ENCODE measurements at regions not wholly inside any gene's neighbourhood (a gene's known extent, or its start where the extent isn't known, plus 50 kb on each side); places are given as distances from the start of the nearest gene placed in this dataset.
A peak's percentile ranks its signal among the peaks of the same experiment; 100 is the strongest.
"Not testable (repeated sequence)": the region's sequence is repeated elsewhere in the genome, so short reads cannot be mapped to it uniquely, and the experiment has no call there.

DNA sequence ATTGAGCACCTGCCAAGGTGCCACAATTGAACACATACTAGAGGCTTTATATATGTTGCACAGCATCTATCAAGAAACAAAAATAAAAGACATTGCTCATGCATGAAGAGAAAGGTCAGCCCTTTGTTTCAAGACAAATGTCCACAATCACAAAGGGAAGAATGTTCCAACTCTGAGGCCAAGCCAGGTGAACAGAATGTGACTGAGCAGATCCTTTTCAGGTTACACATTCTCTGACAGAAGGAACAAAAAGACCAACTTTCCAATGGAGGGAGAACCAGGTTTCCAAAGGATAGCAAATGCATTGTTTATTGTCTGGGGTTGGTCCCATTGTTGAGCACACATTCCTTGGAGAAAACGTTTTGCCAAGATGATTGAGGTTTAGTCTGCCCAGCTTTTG lies 50.2 kb upstream of the FAM174B start:
- DNase-seq (ENCODE audit: low read depth), result no peak

DNA sequence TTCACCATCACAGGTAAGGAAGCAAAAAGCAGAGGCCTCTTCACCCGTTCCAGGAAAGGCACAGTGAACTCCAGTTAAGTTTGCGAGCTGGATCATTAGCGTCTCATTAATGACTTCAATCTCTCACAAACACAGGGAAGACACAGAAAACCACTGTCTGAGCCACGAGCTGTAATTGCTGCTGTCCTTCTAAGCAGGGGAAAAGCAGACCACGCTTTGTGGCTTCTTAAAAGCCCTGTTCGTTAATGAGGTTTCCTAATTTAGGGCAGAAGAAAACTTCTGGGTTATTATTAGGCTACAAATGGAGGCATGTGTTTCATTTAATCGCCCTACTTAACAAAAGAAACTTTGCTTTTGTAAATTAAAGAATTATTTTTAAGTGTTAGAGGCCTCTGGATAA lies 50.6 kb upstream of the FAM174B start:
- DNase-seq (ENCODE audit: low read depth), result no peak

DNA sequence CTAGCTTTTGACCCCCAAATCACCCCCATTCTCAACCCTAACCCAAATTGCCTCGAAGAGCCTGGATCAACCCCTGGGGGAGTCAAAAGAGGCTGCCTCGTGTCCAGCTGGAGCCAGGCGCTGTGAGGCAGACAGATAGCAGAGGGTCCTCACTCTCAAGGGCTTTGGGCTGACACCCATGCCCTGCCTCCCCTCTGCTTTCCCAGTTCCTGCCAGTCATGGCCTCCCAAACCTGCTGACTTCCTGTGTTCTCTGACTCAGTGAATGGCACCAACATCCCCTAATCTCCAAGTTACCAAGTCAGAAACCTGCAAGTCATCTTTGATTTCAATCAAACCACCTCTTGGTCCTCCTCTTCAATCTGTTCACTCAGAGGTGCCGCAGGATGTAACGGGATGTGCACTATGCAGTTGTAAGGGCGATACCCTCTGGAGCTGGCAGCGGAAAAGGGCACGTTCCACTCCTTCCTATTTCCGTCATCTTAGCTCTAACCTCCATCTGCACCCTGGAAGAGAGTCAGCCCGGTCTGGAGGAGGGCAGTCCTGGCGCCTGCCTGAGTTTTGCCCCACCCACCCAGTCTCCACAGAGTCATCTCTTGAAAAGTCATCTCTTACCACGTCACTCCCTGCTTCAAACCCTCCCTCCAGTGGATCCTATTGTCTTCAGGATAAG lies 52.4 kb upstream of the FAM174B start:
- no peak for DNase-seq (ENCODE audit: low read depth)

DNA sequence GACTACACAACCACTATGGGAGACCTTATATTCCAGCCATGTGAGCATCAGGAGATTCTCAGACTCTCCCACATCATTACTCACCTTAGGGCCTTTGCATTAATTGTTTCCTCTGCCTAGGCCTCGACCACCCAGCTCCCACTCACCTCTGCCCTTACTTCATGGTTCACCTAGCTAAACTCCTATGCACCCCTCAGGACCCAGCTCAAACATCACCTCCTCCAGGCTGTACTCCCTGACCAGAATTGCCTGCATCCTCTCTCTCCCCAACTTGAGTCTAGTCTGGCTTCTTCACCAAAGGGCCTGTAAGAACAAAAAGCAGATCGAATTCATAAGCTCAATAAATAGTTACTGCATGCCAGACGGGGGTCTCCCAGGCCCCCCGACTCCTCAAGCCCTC lies 53.1 kb upstream of the FAM174B start:
- DNase-seq (ENCODE audit: low read depth), result no peak

DNA sequence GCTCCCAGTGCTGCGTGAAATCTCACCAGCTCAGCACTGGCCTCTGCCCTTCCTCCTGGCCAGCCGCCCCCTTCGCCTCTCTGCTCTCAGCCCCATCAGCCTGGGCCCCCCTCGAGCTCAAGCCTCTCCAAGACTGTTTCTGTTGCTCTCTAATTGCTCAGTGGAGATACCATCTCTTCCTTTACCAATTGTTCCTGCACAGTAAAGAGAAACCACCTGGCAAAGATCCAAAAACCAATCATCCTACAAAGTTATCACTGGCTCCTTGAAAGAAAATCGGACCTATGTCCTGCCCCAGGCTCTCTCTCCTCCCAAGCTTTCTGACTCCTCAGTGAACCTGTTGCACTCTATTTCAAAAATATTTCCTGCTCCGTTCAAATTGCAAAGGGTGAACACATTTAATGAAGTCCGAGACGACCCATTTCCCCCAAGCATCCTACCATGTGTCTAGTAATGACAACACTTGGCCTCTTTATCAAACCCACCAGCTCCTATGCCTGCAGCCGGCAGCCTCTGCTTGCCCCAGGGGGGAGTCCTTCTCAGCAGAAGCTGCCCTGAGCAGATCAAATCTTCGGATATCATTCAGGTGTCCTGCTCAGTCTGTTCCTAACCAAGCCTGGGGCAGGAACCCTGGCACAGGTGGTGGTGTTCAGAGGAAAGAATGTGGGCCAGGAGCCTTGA lies 53.7 kb upstream of the FAM174B start:
- no peak for DNase-seq (ENCODE audit: low read depth)

DNA sequence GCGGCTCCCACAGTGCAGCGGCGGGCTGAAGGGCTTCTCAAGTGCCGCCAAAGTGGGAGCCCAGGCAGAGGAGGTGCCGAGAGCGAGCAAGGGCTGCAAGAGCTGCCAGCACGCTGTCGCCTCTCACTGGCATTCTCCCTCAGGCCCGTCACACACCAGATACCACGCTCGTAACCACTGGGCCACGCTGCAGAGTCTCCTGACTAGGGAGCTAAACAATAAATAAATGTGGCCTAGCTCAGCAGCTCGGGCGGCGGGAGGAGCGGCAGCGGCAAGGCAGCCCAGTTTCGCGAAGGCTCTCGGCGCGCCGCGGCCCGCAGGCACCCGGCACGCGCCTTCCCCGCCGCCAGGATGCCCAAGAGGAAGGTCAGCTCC lies 55.9 kb upstream of the FAM174B start:
- no peak for DNase-seq (ENCODE audit: low read depth)

DNA sequence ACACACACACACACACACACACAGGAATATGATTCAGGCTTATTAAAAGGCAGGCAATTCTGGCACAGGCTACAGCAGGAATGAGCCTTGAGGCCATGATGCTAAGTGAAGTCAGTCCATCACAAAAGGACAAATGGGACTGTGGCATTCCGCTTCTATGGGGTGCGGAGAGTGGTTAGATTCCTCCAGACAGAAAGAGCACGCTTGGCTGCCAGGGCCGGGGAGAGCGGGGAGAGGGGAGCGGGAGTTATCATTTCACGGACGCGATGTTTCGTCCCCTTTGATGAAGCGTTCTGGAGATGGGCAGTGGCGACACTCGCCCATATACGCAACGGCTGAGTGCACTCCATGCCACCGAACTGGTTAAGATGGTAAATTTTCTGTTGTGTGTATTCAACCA lies 58.5 kb upstream of the FAM174B start:
- DNase-seq (ENCODE audit: low read depth), result no peak

DNA sequence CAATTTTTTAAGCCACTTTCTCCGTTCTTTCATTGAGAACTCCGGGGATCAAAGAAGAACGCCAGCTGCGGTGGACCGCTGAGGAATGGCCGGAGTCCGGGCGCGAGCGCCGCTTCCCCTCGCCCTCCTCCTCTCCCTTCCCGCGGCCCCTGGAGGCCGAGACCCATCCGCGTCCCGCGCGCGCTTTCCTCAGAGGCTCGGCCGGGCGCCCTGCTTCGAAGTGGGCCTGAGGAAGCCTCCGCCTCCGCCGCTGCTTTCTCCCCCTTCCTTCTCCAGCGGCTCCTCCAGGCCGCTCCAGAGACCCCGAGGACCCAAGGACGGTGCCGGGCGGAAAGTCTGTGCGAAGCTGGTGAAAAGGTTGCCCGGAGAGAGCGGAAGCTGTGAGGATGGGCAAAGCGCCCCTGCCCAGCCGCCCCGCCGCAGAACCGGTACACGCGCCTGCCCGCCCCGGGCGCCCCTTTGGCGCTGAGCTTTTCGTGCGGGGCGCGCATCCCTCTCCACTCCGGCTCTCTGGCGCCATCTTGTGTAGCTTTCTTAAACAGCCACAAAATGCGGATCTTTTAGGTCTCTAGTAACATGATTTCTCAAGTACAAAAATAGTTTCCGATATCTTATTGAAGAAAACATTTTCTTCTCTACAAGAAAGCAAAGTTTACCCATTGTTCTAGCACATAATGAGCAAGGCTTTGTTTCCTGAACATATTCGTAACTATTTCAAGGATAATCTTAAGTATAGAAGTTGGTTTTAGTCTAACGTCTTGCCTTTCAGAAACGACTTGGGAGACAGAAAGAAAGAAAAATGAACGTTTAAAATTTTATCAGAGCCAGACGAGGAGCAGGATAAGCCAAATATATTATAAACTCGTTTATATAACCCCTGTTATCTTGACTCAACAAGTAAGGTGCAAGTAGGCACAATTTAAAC lies 59.2 kb upstream of the FAM174B start:
- no peak for DNase-seq (ENCODE audit: low read depth)

DNA sequence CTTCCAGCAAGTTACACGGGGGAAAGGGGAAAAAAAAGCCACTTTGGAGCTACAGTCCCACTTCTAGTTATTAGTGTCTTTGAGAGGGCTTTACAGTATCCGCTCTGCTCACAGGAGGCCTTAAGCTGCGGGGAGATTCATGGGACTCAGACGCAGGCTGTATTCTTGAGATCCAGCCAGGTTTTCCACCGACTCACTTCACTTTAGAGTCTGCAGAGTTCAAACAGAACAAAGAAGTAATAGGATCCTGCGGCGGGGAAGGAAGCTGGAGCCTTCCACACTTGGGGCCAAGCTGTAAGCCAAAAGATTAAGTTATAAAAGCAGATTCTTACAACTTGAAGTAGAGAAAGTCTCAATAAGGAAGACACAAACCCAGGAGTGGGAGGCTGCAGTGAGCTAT lies 60.2 kb upstream of the FAM174B start:
- no peak for DNase-seq (ENCODE audit: low read depth)

DNA sequence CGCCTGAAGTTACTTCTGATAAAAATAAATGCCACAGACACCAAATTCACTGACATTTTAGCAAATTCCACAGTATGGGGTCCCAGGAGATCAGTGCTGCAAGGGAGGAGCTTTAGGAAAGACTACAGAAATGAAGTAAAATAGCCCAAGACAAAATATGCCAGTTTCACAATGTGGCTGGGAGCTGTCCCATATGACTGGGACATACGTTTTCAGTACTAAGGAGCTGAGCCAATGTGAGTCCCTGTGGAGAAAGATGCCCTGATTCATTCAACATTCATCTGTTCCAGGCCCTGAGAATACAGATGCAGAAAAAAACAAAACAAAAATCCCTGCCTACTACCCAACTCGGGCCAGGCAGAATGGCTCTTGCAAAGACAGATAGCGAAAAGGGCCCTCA lies 63.4 kb upstream of the FAM174B start:
- no peak for DNase-seq (ENCODE audit: low read depth)

DNA sequence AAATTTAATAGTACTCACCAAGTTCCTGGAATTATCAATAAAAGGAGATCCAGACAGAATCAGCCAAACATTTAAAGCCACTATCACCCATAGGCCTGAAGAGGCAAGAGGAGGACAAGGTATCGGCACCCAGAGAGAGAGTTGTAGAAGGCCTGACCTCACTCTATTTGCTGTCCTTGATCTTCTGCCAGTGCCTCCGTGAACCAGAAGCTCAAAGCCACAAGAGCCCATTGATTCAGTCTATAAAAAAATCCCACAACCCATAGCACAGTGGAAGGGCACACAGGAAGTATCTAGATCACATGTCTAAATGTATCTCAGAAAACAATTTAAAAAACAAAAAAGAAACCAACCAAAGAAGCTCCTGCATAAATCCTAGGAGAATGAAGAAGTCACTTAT lies 68.6 kb upstream of the FAM174B start:
- DNase-seq (ENCODE audit: low read depth), result no peak

DNA sequence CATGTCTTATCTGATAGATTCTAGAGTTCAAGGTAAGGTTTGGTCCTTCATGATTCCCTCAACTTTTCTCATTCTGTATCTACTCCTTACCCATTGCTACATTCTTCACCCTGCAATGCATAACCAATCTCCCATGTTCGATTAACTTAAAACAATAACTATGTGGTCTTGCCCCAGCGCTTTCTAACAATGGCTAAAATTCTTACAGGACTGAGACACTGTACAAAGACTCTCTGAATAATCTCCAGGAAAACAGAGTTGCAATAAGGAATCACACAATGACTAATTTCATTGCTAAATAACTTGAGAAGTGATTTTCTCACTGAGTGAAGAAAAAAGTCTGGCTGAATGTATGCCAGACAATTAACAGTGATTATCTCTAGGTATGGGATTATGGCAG lies 69.6 kb upstream of the FAM174B start:
- DNase-seq (ENCODE audit: low read depth), result no peak

DNA sequence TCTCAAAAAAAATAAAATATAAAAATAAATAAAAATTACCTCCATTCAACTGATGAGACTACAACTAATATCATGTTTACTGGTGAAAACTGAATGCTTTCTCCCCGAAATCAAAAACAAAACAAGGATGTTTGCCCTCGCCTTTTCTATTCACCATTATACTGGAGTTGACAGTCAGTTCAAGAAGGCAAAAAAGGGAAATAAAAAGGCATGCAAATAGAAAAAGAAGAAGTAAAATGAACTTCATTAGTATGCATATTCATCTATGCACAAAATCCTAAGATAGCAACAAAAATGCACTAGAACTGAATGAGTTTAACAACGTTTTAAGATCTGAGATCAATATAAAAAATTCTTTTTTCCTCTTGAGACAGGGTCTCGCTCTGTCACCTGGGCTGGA lies 72.7 kb upstream of the FAM174B start:
- no peak for DNase-seq (ENCODE audit: low read depth)

DNA sequence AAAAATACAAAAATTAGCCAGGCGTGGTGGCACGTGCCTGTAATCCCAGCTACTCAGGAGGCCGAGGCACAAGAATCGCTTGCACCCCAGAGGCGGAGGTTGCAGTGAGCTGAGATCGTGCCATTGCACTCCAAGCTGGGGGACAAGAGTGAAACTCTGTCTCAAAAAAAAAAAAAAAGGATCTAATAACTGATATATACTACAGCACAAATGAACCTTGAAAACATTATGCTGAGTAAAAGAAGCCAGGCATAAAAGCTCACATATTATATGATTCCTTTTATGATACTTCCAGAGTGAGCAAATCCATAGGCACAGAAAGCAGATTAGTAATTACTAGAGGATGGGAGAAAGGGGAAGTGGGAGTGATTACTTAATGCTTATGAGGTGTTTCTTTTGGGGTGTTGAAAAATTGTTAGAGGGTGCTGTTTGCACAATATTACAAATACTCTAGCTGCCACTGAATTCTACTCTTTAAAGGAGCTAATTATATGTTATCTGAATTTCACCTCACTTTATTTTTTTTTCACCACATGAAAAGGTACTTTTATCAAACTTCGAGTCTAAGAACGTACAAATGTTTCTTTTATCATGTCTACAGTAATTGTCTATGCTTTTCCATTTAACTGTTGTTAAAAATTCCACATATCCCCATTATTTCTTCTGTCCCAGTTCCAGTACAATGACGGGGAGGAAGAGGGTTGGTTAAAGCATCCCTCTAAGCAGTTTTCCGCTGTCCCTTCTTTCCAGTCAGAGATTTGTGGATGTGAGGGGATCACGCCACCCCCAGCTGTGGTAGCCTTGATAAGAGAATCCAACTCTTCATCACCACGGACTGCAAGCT lies 77.7 kb upstream of the FAM174B start:
- peak; percentile 31 for DNase-seq (ENCODE audit: low read depth)

DNA sequence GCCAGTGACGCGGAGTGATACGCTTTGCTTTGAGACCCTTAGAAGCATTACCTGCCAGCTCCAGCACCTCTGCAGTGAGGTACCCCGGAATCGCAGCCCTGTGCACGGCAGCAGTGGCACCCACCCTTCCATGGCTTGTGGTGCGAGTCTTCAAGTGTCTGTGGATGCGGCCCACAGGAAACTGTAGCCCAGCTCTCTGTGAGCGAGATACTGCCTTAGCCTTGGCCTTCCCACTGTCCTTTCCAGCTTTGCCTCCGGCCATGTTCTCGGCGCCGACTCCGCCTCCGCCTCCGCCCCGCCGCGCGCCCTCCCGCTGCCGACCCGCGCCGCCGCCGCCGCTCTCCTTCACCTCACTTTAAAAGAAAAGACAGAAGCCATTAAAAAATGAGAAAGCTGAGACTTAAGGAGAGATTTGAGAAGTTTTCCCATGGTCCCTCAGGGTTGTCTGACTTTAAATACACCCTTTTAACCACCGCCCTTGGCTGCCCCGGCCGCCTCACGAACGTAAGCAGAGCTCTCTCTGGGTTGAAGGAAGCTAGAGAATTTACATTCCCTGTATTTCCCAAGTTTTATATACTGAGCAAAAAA lies 78.5 kb upstream of the FAM174B start:
- no peak for DNase-seq (ENCODE audit: low read depth)

DNA sequence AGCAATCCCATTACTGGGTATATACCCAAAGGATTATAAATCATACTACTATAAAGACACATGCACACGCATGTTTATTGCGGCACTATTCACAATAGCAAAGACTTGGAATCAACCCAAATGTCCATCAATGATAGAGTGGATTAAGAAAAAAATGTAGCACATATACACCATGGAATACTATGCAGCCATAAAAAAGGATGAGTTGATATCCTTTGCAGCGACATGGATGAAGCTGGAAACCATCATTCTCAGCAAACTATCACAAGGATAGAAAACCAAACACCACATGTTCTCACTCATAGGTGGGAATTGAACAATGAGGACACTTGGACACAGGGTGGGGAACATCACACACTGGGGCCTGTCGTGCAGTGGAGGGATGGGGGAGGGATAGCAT lies 83.7 kb upstream of the FAM174B start:
- DNase-seq (ENCODE audit: low read depth), result not testable (repeated sequence)

DNA sequence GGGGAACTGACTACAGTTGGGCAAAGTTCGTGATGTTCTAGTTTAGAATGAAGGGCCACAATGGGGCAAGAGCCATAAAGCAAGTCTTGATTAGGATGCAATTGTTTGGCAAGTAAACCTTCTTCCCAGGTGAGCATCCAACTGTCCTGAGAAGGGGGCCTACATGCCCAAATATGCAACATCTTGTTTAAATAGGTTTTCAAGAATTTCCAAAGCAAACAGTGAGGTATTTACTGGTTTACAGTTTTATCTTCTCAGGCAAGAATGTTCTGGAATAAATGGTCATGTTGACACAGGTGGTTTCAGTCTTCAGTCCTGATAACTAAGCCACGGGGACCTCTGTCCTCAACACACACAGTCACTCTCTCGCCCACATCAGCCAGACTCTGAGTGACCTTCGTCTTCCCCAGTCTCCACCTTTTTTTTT lies 90.3 kb upstream of the FAM174B start:
- DNase-seq (ENCODE audit: low read depth), result no peak

DNA sequence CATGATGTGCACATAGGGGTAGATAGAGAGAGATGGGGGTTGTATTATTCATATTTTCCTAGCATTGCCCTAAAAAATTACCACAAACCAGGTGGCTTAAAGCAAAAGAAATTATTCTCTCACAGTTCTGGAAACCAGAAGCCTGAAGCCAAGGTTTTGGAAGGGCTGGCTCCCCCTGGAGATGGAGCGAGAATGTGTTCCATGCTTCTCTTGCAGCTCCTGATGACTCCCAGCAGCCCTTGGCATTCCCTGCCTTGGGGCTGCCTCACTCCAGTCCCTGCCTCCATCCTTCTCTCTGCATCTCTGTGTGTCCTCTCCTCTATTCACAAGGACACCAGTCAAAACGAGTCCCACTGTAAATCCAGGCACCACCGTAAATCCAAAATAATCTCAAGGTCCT lies 91.5 kb upstream of the FAM174B start:
- DNase-seq (ENCODE audit: low read depth), result no peak

DNA sequence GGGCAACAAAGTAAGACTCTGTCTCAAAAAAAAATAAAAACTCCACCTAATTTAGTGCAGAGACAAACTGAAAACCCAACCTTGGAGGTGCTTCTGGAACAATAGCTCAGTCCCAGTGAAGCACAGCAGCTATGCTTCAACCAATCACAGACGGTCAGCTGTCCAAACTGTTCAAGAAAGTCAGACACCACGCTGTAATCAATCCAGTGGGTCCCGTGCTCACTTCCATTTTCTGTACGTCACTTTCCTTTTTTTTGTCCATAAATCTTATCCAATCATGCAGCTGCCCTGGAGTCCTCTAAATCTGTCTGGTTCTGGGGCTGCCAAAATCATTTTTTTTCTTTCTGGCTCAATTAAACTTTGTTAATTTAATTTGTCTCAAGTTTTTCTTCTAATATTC lies 93.6 kb upstream of the FAM174B start:
- DNase-seq (ENCODE audit: low read depth), result no peak

DNA sequence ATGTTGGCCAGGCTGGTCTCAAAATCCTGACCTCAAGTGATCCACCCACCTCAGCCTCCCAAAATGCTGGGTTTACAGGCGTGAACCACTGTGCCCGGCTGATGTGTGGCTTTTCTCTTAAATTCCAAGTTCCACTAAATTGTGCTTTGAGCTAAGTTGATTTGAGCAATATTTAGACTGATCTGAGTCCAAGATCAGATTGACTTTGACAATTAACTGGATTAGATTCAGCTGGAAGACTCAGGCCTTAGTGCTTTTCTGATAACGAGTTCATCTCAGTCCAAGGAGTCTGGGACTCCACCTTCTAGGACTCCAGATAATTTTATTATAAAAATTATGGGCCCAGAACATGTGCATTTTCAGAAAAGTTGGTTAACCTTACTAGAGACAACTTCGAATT lies 94.4 kb upstream of the FAM174B start:
- no peak for DNase-seq (ENCODE audit: low read depth)

DNA sequence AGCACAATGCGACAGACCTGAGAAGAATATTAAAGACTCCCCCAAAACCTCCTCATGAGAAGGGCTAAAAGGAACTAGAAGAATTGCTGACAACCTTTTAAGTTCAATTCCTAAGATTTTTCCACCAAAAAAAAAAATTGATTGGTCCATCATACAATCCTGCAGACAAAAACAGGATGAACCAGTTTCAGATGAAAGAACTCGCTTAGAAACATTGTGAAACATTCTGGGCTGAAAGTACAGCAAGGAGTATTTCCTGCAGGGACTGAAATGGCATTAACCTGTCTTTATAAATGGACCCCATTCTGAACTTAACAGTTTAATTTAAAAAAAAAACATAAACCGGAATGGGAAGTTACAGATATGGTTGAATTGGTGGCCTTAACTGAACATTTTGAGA lies 96.0 kb upstream of the FAM174B start:
- no peak for DNase-seq (ENCODE audit: low read depth)

DNA sequence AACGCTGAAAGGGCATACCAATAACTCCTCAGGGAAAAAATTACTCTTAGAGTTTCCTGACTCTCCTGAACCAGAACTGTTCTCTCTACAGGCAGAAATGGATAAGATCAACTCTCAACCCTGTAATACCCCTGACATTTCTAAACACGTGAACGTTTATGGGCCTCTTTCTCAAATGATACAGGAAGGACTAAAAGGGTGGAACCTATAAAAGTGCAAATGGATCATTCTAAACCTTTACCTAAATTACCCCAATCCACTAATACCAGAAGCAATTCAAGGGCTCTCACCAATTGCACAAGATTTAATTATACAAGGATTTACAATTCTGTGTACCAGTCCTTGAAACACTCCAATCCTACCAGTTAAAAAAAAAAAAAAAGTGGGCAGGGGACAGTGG lies 98.0 kb upstream of the FAM174B start:
- no peak for DNase-seq (ENCODE audit: low read depth)

Measured in CMK (cell line).